GM18868 (cell line): ENCODE measurements at regions not wholly inside any gene's neighbourhood (a gene's known extent, or its start where the extent isn't known, plus 50 kb on each side); places are given as distances from the start of the nearest gene placed in this dataset.

Source experiments
- ATAC-seq: cut with Tn5 transposase; IDR thresholded peaks from one replicate; pipeline ENCODE4 v1.9.1; 2021; ENCODE audit warnings: mild to moderate bottlenecking, moderate library complexity; ENCODE audit not compliant: unreplicated experiment

DNA sequence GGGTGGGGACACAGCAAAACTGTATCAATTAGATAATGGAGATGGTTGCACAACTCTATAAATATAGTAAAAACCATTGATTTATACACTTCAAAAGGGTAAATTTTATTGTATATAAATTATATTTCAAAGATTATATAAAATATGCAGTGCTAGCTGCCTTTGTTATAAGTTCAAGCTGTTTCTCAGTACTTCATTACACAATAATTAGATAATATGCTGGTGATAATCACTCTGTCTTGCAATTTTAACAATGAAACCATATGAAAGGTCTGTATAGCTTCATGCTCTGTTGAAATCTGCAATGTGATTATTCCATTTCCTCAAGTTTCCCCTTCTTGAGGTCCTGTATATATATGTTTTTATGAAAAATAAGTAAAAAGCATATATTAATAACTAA lies 73.4 kb upstream of the PLS3 start:
- no peak for ATAC-seq

DNA sequence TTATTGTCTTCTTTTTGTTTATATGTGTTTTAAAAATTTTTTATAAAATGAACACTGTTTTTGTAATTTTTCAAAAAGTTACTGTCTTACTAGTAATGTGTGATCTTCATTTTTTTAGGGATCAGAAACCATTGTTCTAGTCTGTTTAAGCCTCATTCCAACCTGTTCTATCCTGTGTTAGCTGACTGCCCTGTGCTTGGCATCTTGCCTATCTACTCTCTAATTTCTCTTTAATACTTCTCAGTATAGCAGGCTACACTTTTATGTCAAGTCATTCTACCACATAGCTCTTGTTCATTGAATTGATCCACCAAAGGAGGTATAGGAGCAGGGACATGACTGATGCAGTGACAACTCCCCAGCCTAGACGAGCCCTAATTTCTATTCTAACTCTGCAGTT lies 70.2 kb upstream of the PLS3 start:
- ATAC-seq = no peak

DNA sequence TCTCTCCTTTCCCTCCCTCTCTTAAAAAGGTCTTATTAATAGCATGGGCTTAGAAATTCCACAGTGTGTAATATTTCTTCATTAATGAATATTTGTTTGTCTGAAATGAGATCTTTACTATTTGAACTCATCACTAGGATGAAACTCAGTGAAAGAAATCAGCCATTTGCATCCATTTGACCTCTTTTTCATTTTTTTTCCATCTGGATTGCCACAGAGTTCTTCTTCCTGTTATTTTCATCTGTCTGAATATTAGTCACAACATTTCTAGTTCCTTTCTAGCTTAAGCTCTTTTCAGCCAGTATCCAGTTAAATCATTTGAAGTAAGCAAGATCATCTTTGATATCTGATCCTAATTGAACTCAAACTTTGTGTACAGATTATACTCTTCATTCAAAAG lies 69.2 kb upstream of the PLS3 start:
- ATAC-seq = no peak

- ATAC-seq = no peak
These were observed 68.0 kb upstream of the PLS3 start for GRCh38 chrX:115493015-115493414.

DNA sequence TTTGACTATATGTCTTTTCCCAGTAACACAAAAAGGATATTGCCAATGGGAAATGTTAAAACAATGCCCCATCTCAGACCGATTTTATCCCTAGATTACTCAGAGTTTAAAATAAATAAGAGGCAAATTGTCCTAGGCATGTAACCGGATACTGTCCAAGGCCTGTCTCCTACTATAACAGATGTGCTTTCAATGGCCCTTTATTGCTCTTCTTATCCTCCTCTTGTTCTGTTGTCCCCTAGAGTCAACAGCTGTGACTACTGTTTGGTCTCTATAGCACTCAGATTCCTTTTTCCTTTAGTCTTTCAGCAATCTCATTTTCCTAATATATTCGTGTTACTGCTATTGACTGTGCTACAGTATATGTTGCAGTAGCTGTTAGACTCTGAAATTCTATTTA lies 66.8 kb upstream of the PLS3 start:
- ATAC-seq = no peak

- ATAC-seq = no peak
These were observed 61.7 kb upstream of the PLS3 start for GRCh38 chrX:115499112-115499805.

DNA sequence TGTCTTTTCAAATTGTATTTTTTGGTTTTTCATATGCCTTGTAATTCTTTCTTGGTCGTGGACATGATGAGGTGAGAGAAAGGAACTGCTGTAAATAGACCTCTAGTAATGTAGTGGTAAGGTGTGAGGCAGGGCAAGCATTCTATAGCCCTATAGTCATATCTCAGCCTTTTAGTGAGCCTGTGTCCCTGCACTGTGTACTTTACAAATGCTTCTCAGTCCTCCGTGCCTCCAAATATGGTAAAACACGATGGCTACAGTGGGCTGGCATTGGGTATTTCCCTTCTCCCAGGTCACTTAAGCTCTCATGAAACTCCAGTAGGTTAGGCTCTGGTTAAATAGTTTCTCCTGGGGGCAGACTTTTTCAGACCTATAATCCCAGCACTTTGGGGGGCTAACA lies 57.9 kb upstream of the PLS3 start:
- peak; percentile 75 for ATAC-seq

- peak; percentile 47 for ATAC-seq
These were observed 56.8 kb upstream of the PLS3 start for GRCh38 chrX:115504167-115504566.
